Endothelial cell (in vitro differentiated cells): ENCODE measurements at regions not wholly inside any gene's neighbourhood (a gene's known extent, or its start where the extent isn't known, plus 50 kb on each side); places are given as distances from the start of the nearest gene placed in this dataset.

Source experiments
- DNase-seq: peaks from one replicate; pipeline ENCODE4 v3.0.0; 2021; ENCODE audit warnings: low spot score
- H3K27ac Mint-ChIP-seq: one replicate; pipeline ENCODE4 v1.8.0; 2021; ENCODE audit warnings: mixed read lengths, inconsistent platforms; ENCODE audit not compliant: unreplicated experiment
- H3K27me3 Mint-ChIP-seq: one replicate; pipeline ENCODE4 v1.8.0; 2021; ENCODE audit warnings: mild to moderate bottlenecking, moderate library complexity, mixed read lengths, inconsistent platforms; ENCODE audit not compliant: unreplicated experiment
- H3K36me3 Mint-ChIP-seq: one replicate; pipeline ENCODE4 v1.8.0; 2021; ENCODE audit warnings: mild to moderate bottlenecking, low read depth, mixed read lengths, inconsistent platforms; ENCODE audit not compliant: unreplicated experiment
- H3K4me1 Mint-ChIP-seq: one replicate; pipeline ENCODE4 v1.8.0; 2021; ENCODE audit warnings: mild to moderate bottlenecking, mixed read lengths, inconsistent platforms; ENCODE audit not compliant: unreplicated experiment
- H3K4me3 Mint-ChIP-seq: one replicate; pipeline ENCODE4 v1.8.0; 2021; ENCODE audit warnings: mild to moderate bottlenecking, mixed read lengths, inconsistent platforms; ENCODE audit not compliant: unreplicated experiment
- H3K9me3 Mint-ChIP-seq: one replicate; pipeline ENCODE4 v1.8.0; 2021; ENCODE audit warnings: mixed read lengths, inconsistent platforms; ENCODE audit not compliant: unreplicated experiment
- TF ChIP-seq, protein P1 (sequence below): fragments of 200-600 bp; sonication (generic); IDR thresholded peaks from one replicate; pipeline ENCODE4 v1.5.0; 2021; ENCODE audit warnings: antibody characterized with exemption; ENCODE audit not compliant: unreplicated experiment

DNA sequence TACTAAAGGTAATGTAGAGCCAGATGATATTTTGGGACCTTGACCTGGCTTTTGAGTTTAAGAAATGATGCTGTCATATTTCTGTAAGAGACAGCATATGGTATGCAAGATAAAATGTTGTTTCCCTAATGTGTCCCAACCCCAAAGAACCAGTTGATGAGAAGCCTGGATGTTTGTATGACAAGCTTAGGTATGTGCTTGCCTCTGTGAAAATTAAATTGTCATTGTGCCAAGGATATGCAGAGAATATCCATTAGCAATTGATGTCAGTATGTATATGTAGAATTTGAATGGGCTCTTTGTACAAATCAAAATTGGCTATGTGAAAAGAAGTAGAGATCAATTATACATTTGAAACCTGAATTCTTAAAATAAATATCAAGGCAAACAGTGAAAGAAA, 650.8 kb upstream of the EYS start:
- H3K9me3 Mint-ChIP-seq = no peaks in the 10 kb centered on the region
- no peaks in the 10 kb centered on the region for H3K27me3 Mint-ChIP-seq
- H3K36me3 Mint-ChIP-seq = no peaks in the 10 kb centered on the region
- TF ChIP-seq, protein P1, sequence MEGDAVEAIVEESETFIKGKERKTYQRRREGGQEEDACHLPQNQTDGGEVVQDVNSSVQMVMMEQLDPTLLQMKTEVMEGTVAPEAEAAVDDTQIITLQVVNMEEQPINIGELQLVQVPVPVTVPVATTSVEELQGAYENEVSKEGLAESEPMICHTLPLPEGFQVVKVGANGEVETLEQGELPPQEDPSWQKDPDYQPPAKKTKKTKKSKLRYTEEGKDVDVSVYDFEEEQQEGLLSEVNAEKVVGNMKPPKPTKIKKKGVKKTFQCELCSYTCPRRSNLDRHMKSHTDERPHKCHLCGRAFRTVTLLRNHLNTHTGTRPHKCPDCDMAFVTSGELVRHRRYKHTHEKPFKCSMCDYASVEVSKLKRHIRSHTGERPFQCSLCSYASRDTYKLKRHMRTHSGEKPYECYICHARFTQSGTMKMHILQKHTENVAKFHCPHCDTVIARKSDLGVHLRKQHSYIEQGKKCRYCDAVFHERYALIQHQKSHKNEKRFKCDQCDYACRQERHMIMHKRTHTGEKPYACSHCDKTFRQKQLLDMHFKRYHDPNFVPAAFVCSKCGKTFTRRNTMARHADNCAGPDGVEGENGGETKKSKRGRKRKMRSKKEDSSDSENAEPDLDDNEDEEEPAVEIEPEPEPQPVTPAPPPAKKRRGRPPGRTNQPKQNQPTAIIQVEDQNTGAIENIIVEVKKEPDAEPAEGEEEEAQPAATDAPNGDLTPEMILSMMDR = no peak
- no peaks in the 10 kb centered on the region for H3K4me1 Mint-ChIP-seq
- no peak overlapping the region for H3K27ac Mint-ChIP-seq
- H3K4me3 Mint-ChIP-seq = no peak overlapping the region
- DNase-seq = no peak

DNA sequence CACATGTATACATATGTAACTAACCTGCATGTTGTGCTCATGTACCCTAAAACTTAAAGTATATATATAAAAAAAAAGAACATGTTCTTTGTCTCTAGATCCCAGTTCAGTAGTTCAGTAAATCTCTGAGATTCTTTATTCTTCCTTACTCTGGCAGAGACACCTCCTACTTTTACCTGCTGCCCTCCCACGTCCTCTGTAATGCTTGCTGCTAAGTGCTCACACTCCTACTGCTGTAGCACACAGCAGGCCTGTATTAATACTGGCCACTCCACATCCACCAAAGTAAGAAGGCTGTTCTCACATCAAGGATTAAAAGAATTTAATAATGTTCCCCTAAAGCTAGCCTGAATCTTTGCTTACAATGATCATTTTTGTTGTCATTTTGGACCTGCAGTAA, 648.4 kb upstream of the EYS start:
- Mint-ChIP-seq H3K4me3 (no peak overlapping the region), H3K9me3 (no peaks in the 10 kb centered on the region), H3K4me1 (no peaks in the 10 kb centered on the region), H3K36me3 (no peaks in the 10 kb centered on the region), H3K27ac (no peak overlapping the region), H3K27me3 (no peaks in the 10 kb centered on the region)
- TF ChIP-seq, protein P1 = no peak
- no peak for DNase-seq

DNA sequence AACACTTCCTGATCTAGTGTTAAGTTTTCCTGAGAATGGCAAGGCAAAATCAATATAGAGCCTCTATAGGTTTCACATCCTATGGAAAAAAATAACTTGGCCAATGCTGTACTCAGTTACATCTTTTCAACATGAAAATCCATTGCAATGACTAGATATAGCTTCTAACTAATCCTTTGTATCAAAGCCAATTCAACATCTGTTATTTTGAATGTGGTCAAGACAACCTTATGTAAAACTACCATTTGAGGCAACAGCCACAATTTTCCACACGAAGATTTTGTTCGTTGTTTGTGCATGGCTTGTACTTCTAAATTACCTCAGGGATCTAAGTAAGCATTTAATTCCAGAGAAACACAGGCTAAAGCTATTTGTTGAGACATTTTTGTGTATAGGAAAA, 637.8 kb upstream of the EYS start:
- DNase-seq = no peak
- TF ChIP-seq, protein P1 = no peak
- peaks cover 9% of the 10 kb centered on the region for H3K9me3 Mint-ChIP-seq
- no peaks in the 10 kb centered on the region for H3K36me3 Mint-ChIP-seq
- H3K4me3 Mint-ChIP-seq = no peak overlapping the region
- H3K4me1 Mint-ChIP-seq = no peaks in the 10 kb centered on the region
- H3K27ac Mint-ChIP-seq = no peak overlapping the region
- H3K27me3 Mint-ChIP-seq = peaks cover 1% of the 10 kb centered on the region

DNA sequence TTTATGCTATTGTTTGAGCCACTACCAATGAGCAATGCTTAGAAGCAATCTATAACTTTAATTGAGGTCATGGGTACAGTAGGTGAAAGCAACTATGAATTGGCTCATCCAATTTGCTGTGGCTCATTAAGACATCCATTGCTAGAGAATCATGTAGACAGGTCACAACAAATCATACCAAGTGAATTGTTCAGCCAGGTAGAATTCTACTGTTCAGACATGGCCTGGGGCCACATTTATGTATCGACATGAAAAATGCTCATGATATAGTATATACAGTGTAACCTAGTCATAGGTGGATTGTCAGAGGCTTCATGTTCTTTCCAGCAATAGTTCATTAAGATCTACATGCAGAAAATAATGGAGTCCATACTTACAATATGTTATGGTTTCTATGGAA, 633.7 kb upstream of the EYS start:
- TF ChIP-seq, protein P1 = no peak
- Mint-ChIP-seq H3K4me1 (no peaks in the 10 kb centered on the region), H3K27ac (no peak overlapping the region), H3K9me3 (peaks cover 4% of the 10 kb centered on the region), H3K4me3 (no peak overlapping the region), H3K36me3 (no peaks in the 10 kb centered on the region), H3K27me3 (peaks cover 1% of the 10 kb centered on the region)
- no peak for DNase-seq

DNA sequence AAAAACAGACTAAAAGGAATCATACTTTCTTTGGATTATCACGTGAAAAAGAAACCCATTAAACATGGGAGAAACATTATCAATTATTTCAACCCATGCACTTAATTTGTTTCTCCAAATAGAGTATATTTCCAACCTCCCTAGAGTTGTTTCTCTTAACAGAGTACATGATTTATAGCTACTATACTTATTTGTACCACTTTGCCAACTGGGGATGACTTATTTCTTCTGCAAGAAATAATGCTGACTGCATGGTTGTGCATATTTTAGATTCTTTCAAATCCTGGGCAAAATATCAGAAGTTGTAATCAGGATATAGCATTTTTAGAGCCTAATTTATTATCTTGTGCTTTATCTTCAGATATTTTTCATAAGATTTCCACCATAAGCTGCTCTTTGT, 629.1 kb upstream of the EYS start:
- Mint-ChIP-seq H3K27ac (no peak overlapping the region), H3K4me1 (no peaks in the 10 kb centered on the region), H3K9me3 (no peaks in the 10 kb centered on the region), H3K36me3 (no peaks in the 10 kb centered on the region), H3K4me3 (no peak overlapping the region), H3K27me3 (no peaks in the 10 kb centered on the region)
- DNase-seq = no peak
- TF ChIP-seq, protein P1 = no peak
